HG02759 (cell line): ENCODE measurements at regions not wholly inside any gene's neighbourhood (a gene's known extent, or its start where the extent isn't known, plus 50 kb on each side); places are given as distances from the start of the nearest gene placed in this dataset.

ENCODE experiments used
- ATAC-seq: cut with Tn5 transposase; IDR thresholded peaks from one replicate; pipeline ENCODE4 v1.9.1; 2021; ENCODE audit warnings: mild to moderate bottlenecking, moderate library complexity; ENCODE audit not compliant: unreplicated experiment

- peak; percentile 60 for ATAC-seq
Measured at GRCh38 chr13:50511877-50512341, 331.6 kb downstream of the DLEU7 start.

DNA sequence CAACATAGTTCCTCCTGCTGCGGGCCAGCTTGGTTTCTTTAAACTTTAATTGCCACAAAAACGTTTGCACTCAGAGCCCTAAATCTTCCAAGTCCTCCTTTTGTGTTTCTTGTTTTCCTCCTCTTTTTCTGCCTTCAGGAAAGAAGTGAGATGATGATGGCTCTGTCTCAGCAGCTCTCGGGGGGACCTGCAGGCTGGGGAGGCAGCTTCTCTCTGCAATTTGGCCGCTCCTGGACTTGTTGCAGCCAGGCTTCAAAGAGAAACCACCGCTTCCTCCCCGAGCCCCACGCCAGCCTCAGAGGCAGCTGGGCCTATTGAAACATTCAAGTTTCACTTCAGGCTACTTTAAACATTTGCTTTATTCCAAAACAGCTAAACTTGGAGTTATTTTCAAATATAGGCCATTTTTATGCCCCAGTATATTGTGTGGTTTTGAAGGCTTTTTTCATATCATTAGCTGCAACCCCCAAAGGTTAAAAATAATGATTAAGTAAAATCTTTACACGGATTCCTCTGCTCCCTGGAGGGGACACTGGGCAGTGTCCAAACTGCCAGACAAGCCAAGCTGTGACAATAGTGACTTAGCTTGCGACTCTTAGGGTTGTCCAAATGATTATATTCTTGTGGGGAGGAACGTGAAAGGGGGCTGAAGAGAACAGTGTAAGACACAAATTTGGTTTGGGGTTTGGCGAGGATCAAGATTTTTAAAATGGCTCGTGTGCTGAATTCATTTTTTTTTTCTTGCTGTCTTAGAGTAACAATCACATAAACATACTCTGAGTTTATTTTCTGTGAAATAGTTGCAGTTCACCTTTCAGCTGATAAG, 330.8 kb downstream of the DLEU7 start:
- ATAC-seq, result peak; percentile 95

- no peak for ATAC-seq
Measured at GRCh38 chr13:50513300-50513877, 330.1 kb downstream of the DLEU7 start.

GRCh38 chr13:50514249-50514648, 329.2 kb downstream of the DLEU7 start:
- no peak for ATAC-seq

DNA sequence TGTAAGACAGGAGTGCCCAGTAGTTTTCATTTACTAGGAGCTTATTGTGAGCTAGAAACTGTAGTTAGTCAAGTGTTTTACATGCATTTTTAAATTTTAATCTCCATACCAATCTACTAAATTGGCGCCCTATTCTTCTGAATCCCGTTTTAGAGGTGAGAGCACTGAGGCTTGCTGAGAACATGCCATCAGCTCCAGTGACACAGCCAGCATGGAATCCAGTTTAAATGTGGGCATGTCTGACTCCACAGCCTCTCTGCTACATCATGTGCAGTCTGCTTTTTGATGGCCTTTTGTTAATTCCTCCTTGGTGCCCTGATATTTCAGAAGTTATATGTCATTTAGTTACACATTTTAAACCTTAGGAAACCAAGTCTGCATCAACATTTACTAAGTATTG, 325.4 kb downstream of the DLEU7 start:
- no peak for ATAC-seq

GRCh38 chr13:50518781-50519201, 324.7 kb downstream of the DLEU7 start:
- ATAC-seq, result no peak

DNA sequence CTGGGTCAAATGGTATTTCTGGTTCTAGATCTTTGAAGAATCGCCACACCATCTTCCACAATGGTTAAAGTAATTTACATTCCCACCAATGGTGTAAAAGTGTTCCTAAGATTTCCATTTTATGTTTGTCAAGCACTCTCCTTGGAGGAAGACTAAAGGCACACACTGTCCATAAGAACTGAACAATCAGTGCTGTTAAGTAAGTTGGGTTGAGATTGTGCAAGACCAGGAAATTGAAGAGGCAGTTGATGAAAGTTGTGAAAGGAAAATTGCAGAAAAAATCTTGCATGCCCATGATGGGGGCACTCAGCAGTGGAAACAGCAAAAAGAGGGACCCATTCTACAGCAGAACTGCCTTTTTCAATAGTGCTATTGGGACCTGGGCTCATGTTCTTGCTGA, 323.6 kb downstream of the DLEU7 start:
- ATAC-seq, result no peak

DNA sequence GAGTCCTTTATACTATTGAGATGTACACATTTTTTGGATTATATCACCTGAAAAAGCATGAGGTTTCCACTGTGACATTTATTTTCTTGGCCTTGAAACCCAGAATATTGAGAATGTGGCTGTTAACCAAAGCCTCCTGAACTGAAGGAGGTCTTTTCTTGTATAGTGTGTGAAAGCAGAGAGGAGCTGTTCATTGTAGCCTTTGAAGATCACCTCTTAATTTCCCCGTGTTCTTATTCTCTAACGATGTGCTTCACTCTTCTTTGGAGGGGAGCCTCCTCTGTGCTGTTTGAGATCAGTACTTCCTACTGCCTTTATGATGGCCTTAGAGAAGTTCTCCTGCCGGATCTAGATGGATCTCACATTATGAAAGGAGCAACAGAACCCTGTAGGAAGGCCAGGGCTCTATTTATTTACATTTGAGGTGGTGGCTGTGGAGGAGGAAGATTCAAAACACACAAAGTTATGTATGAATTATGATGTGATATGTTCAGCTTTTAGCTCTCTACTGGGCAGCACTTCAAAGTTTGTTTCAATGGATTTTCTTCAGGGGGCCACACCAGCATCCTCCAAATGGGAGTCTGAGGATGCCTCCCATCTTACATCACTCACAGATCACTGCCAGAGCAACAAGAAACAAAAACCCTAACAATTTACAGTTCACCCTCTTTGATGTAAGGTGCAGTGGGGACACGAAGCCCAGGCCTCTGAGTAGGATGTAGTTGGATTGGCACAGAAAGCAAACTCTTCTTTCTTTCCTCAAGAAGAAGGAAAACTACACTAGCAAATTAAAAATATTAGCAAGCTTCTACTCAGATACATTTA, 322.3 kb downstream of the DLEU7 start:
- no peak for ATAC-seq

DNA sequence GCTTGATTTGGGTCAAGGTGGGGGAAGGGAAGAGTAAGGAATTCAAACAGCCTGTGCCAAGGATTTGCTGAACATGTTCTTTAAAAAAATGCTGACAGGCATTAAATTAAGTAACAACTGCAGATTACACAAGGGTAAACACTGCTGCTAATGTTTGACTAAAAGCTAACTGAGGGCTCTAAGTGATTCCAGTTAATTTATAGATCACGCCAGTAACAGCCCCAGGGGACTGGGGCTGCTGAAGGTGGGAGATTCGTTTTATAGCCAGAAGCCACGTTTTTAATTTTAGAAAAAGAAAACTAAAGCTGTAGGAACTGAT, 321.7 kb downstream of the DLEU7 start:
- no peak for ATAC-seq

DNA sequence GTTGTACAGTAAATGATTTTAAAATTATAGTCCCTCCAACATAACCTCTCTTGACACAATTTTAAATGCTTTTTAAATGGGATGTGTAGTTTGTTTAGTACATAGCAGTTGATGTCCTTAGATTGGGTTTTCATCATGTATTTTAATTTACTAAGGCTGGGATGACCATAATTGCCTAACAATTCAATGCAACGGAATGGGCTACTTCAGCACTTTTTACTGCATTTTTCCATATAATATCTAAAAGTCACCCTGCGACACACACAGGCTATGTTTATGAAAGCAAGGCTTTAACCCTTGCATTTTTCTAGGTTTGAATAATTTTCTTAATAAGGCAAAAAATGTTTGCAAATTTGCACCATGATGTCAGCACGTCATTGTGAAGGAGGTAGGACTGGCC, 321.0 kb downstream of the DLEU7 start:
- ATAC-seq, result no peak

DNA sequence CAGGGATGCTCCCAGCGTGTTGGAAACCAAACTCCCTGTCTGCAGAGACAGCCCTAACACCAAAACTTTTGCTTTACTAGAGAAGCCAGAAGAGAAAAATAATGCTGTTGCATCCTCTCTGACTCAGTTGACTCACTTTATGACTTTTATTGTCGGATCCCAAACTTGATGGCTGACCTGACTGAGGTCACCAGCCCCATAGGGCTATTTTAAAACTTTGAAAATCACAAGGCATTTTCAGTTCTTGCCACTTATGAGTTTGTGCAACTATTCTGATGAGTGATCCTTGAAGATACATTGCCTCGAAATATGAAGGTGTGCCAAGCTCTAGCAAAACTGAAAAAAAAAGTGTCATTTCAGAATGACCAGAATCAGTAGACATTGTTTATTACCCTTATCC, 320.2 kb downstream of the DLEU7 start:
- ATAC-seq, result no peak

GRCh38 chr13:50524560-50524959, 318.9 kb downstream of the DLEU7 start:
- ATAC-seq, result no peak

- ATAC-seq, result no peak
Measured at GRCh38 chr13:50526661-50527071, 316.8 kb downstream of the DLEU7 start.

- ATAC-seq, result no peak
Measured at GRCh38 chr13:50527188-50527587, 316.3 kb downstream of the DLEU7 start.

GRCh38 chr13:50527612-50528509, 315.6 kb downstream of the DLEU7 start:
- no peak for ATAC-seq

- ATAC-seq, result no peak
Measured at GRCh38 chr13:50529154-50529882, 314.2 kb downstream of the DLEU7 start.

GRCh38 chr13:50531917-50532899, 311.3 kb downstream of the DLEU7 start:
- ATAC-seq, result no peak

GRCh38 chr13:50535050-50535449, 308.4 kb downstream of the DLEU7 start:
- no peak for ATAC-seq

DNA sequence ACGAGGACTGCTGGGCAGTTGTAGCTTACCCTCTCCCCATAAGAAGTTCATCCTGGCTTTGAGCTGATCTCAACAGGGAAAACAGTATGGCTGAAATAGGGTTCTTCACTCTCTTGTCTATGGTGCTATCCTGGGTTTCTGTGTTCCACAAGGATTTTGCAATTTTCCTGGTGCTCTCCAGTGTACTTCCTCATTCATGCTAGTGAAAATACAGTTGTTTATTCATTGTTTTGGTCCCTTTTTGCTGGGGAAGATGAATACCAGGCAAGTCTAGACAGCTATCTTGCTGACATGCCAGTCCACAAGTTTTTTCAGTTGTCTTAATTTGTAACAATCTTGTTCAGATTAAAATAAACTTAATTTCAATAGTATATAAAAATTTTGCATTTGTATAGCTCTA, 306.5 kb downstream of the DLEU7 start:
- no peak for ATAC-seq
